NCI-H2196 treated with DMSO at 0.1 percent for 48 hours (cell line): ENCODE measurements at regions not wholly inside any gene's neighbourhood (a gene's known extent, or its start where the extent isn't known, plus 50 kb on each side); places are given as distances from the start of the nearest gene placed in this dataset.
A peak's percentile ranks its signal among the peaks of the same experiment; 100 is the strongest.

Experiments used
- DNase-seq: peaks from one replicate; lab custom pipeline; 2025; ENCODE audit not compliant: unreplicated experiment; lab: John Stamatoyannopoulos, UW

GRCh38 chr4:3343358-3343757 is 50.5 kb downstream of the RGS12 start:
- DNase-seq: no peak

- no peak for DNase-seq
Measured at GRCh38 chr4:3344104-3344503, 51.3 kb downstream of the RGS12 start.

- DNase-seq: no peak
Measured at GRCh38 chr4:3344596-3344995, 51.8 kb downstream of the RGS12 start.

- no peak for DNase-seq
Measured at GRCh38 chr4:3345384-3345783, 52.6 kb downstream of the RGS12 start.

GRCh38 chr4:3346146-3346545 is 53.3 kb downstream of the RGS12 start:
- peak; percentile 28 for DNase-seq

GRCh38 chr4:3347871-3348270 is 55.0 kb downstream of the RGS12 start:
- DNase-seq: no peak

GRCh38 chr4:3348621-3349020 is 55.8 kb downstream of the RGS12 start:
- DNase-seq: no peak

- no peak for DNase-seq
Measured at GRCh38 chr4:3349116-3349515, 56.3 kb downstream of the RGS12 start.

GRCh38 chr4:3351997-3352396 is 59.2 kb downstream of the RGS12 start:
- no peak for DNase-seq

- no peak for DNase-seq
Measured at GRCh38 chr4:3352505-3352904, 59.7 kb downstream of the RGS12 start.

- no peak for DNase-seq
Measured at GRCh38 chr4:3352941-3353594, 60.2 kb downstream of the RGS12 start.

- no peak for DNase-seq
Measured at GRCh38 chr4:3353752-3354454, 61.1 kb downstream of the RGS12 start.

- no peak for DNase-seq
Measured at GRCh38 chr4:3354455-3354811, 61.6 kb downstream of the RGS12 start.

- no peak for DNase-seq
Measured at GRCh38 chr4:3355266-3355748, 62.5 kb downstream of the RGS12 start.

- DNase-seq: no peak
Measured at GRCh38 chr4:3358656-3359055, 65.8 kb downstream of the RGS12 start.

- no peak for DNase-seq
Measured at GRCh38 chr4:3360777-3361176, 68.0 kb downstream of the RGS12 start.

- no peak for DNase-seq
Measured at GRCh38 chr4:3361406-3361805, 68.6 kb downstream of the RGS12 start.

- DNase-seq: no peak
Measured at GRCh38 chr4:3361896-3362295, 69.1 kb downstream of the RGS12 start.

GRCh38 chr4:3362431-3363287 is 69.8 kb downstream of the RGS12 start:
- no peak for DNase-seq

- no peak for DNase-seq
Measured at GRCh38 chr4:3363411-3364141, 70.8 kb downstream of the RGS12 start.

- DNase-seq: no peak
Measured at GRCh38 chr4:3364199-3364598, 71.4 kb downstream of the RGS12 start.
